ENCODE measurements at regions not wholly inside any gene's neighbourhood (a gene's known extent, or its start where the extent isn't known, plus 50 kb on each side); places are given as distances from the start of the nearest gene placed in this dataset.

GRCh38 chrX:39944416-39944815, 153.3 kb downstream of the BCOR start:
- POLR2A ChIA-PET = no interaction called here
- Histone ChIP-seq H3K4me2 (no peak overlapping the region), H3K27ac (ENCODE audit: low read depth in 2 of 2, low read length in 1 of 2) (no peak overlapping the region), H4K20me1 (ENCODE audit: insufficient read depth) (no peaks in the 10 kb centered on the region), H3K9me2 (no peaks in the 10 kb centered on the region), H3K27me3 (ENCODE audit: insufficient read depth) (no peaks in the 10 kb centered on the region; the same call in 1 of the 2 replicates), H3K9ac (no peak overlapping the region), H2AFZ (ENCODE audit: low read depth) (no peak overlapping the region), H3K79me2 (ENCODE audit: insufficient read depth) (no peaks in the 10 kb centered on the region), H3K4me3 (ENCODE audit: low read depth in 2 of 2, low read length in 1 of 2) (no peak overlapping the region), H3F3A (replicated peaks; ENCODE audit: insufficient read depth) (no peaks in the 10 kb centered on the region), H3K4me1 (ENCODE audit: control insufficient read depth in 1 of 2, insufficient read depth in 2 of 2, low read depth in 1 of 2, low read length in 1 of 2) (peaks cover 7 to 16% of the 10 kb centered on the region in 2 experiments; a peak in 2 of 4 replicates), H3K9me3 (no peaks in the 10 kb centered on the region), H3K36me3 (replicated peaks in 1 of 2; ENCODE audit: control insufficient read depth in 1 of 2, insufficient read depth in 2 of 2, low read length in 1 of 2) (no peaks in the 10 kb centered on the region)
- TF ChIP-seq EP300 (IDR thresholded peaks at IDR 0.05; ENCODE audit: borderline replicate concordance in 1 of 2, low read depth in 1 of 2, low read length in 1 of 2) (no peak), RCOR1 (IDR thresholded peaks at IDR 0.05; ENCODE audit: low read length) (no peak), RAD21 (IDR thresholded peaks at IDR 0.05; ENCODE audit: low read length) (no peak), CHD2 (IDR thresholded peaks at IDR 0.05; ENCODE audit: low read length, partially characterized antibody) (no peak), PBX3 (IDR thresholded peaks at IDR 0.05) (no peak), YY1 (IDR thresholded peaks at IDR 0.05; ENCODE audit: low read depth) (no peak), MEF2A (IDR thresholded peaks at IDR 0.05; ENCODE audit: borderline replicate concordance, low read depth) (no peak), RXRA (IDR thresholded peaks at IDR 0.05; ENCODE audit: borderline replicate concordance, low read depth) (no peak), EZH2phosphoT487 (IDR thresholded peaks at IDR 0.05; ENCODE audit: borderline replicate concordance, low read depth) (no peak), TAF1 (IDR thresholded peaks at IDR 0.05; ENCODE audit: borderline replicate concordance, low read depth, low read length) (no peak), JUND (IDR thresholded peaks at IDR 0.05) (no peak), MAX (IDR thresholded peaks at IDR 0.05; ENCODE audit: low read depth) (no peak), FOXM1 (IDR thresholded peaks at IDR 0.05; ENCODE audit: low read depth) (no peak), REST (IDR thresholded peaks at IDR 0.05; ENCODE audit: low read depth, low read length) (no peak), USF1 (IDR thresholded peaks at IDR 0.05; ENCODE audit: borderline replicate concordance, low read depth) (no peak), TCF12 (IDR thresholded peaks at IDR 0.05) (no peak), GABPA (IDR thresholded peaks at IDR 0.05; ENCODE audit: low read depth) (no peak)
- CTCF ChIA-PET = no interaction called here
- no peak for DNase-seq
- 60% methylated on average over 6 of the region's 6 CpGs for WGBS (ENCODE audit: low lambda C conversion rate)
